Activated T-helper 1 cell treated with anti-CD3 and anti-CD28 coated beads, Interleukin-12 subunit alpha, Interleukin-12 subunit beta, Interleukin-2, Interleukin-4 antibody, amounts not matched to agents 30 ng/mL and 10 ng/mL and 1 ng/mL, durations not matched to agents 14 hours and 24 hours and 36 hours (primary cell): ENCODE measurements at regions not wholly inside any gene's neighbourhood (a gene's known extent, or its start where the extent isn't known, plus 50 kb on each side); places are given as distances from the start of the nearest gene placed in this dataset.
"Not testable (repeated sequence)": the region's sequence is repeated elsewhere in the genome, so short reads cannot be mapped to it uniquely, and the experiment has no call there.

Source experiments
- DNase-seq: peaks from one replicate; pipeline ENCODE4 v3.0.0; 2021; ENCODE audit warnings: low spot score
- H3K27ac Mint-ChIP-seq: one replicate; pipeline ENCODE4 v1.8.0; 2021; ENCODE audit warnings: mild to moderate bottlenecking, mixed read lengths
- H3K27me3 Mint-ChIP-seq: one replicate; pipeline ENCODE4 v1.8.0; 2022; ENCODE audit warnings: mild to moderate bottlenecking, moderate library complexity, mixed read lengths; ENCODE audit not compliant: insufficient read depth
- H3K36me3 Mint-ChIP-seq: one replicate; pipeline ENCODE4 v1.8.0; 2021; ENCODE audit warnings: low read depth, mixed read lengths
- H3K4me1 Mint-ChIP-seq: one replicate; pipeline ENCODE4 v1.8.0; 2021; ENCODE audit warnings: low read depth, mixed read lengths
- H3K4me3 Mint-ChIP-seq: one replicate; pipeline ENCODE4 v1.8.0; 2021; ENCODE audit warnings: mild to moderate bottlenecking, moderate library complexity, mixed read lengths
- H3K9me3 Mint-ChIP-seq: one replicate; pipeline ENCODE4 v1.8.0; 2021; ENCODE audit warnings: mixed read lengths
- intact Hi-C: fragments of 100-400 bp; cut with micrococcal nuclease; formaldehyde crosslinking; loops from one replicate; pipeline ENCODE4 v1.15.1; 2024

DNA sequence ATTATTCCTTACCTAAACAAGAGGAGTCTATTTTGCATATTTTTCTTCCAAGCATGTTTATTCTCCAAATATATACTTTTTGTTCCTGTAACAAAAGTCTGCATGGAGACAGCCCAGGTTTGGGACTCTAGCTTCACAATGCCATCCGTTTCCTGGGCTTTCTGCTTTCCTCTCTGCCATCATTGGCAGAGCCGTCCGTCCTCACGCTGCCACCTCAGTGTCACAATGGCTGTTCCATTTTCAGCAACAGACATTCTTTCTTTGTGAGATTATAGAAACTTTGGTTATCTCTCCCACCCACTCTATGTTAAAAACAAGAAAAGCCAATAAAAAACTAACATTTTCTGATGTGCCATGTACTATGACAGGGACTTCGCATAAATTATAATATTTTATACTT is 825.2 kb downstream of the REEP3 start:
- Mint-ChIP-seq H3K9me3 (no peaks in the 10 kb centered on the region), H3K4me1 (no peaks in the 10 kb centered on the region), H3K4me3 (no peak overlapping the region), H3K27me3 (no peaks in the 10 kb centered on the region), H3K36me3 (no peaks in the 10 kb centered on the region), H3K27ac (no peak overlapping the region)
- no peak for DNase-seq
- intact Hi-C loops, result no loop called here

- H3K36me3 Mint-ChIP-seq, result no peaks in the 10 kb centered on the region
- no peak overlapping the region for H3K27ac Mint-ChIP-seq
- no peaks in the 10 kb centered on the region for H3K9me3 Mint-ChIP-seq
- no peaks in the 10 kb centered on the region for H3K27me3 Mint-ChIP-seq
- intact Hi-C loops, result no loop called here
- no peak overlapping the region for H3K4me3 Mint-ChIP-seq
- no peak for DNase-seq
- H3K4me1 Mint-ChIP-seq, result no peaks in the 10 kb centered on the region
Measured at GRCh38 chr10:64350665-64351064, 829.5 kb downstream of the REEP3 start.

DNA sequence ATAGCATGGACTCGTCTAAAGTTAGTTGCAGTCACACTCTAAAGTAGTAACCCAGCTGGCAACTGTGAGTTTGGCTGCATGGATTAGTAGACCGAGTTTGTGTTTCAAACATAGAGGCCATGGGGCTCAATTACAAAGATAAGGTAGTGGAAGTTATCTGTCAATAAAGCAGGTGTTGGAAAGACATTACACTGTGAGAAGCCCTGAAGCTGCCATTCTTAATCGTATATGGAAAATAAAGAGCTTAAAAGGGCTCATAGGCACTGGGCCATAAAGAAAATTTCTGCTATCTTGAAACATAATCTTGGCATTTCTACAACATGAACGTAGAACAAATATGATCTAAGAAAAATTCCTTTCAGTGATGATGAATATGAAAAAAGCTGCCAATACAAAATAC is 837.7 kb downstream of the REEP3 start:
- Mint-ChIP-seq H3K9me3 (peaks cover 3% of the 10 kb centered on the region), H3K27ac (no peak overlapping the region), H3K36me3 (no peaks in the 10 kb centered on the region), H3K4me3 (no peak overlapping the region), H3K4me1 (no peaks in the 10 kb centered on the region), H3K27me3 (no peaks in the 10 kb centered on the region)
- no peak for DNase-seq
- intact Hi-C loops, result no loop called here

DNA sequence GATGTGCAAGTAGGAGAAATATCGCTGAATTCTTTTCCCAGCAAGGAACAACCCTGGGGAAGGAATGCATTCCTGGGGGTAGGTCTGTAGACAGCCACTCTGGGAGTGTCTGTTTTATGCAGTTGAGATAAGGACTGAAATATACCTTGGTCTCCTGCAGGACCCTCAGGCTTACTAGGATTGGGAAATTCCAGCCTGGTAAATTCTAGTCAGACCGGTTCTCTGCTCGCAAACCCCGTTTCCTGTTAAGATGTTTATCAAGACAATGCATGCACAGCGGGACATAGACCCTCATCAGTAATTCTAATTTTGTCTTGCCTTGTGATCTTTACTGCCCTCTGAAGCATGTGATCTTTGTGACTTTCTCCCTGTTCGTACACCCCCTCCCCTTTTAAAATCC is 839.0 kb downstream of the REEP3 start:
- H3K27me3 Mint-ChIP-seq, H3K27ac Mint-ChIP-seq, DNase-seq, H3K4me3 Mint-ChIP-seq, intact Hi-C loops, H3K4me1 Mint-ChIP-seq, H3K36me3 Mint-ChIP-seq, H3K9me3 Mint-ChIP-seq: not testable (repeated sequence)

DNA sequence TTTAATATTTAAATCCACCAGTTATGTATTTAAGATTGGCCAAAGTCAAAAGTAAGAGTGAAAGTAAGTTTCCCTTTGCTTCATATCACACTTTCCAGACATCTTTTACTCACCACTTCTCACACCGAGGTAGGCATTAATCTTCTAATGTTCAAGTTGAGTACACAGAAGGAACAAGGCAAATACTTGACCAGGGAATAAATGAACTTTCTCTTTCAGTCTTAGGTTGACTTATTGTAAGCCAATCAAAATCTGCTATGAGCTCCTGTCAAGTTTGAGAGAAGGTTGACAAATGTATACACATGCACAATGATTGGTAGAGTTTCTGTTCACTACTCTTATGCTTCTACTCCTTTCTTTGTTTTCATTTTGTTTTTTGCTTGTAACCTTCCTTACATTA is 842.5 kb downstream of the REEP3 start:
- no peaks in the 10 kb centered on the region for H3K27me3 Mint-ChIP-seq
- no peak overlapping the region for H3K4me3 Mint-ChIP-seq
- DNase-seq, result no peak
- no peaks in the 10 kb centered on the region for H3K4me1 Mint-ChIP-seq
- peaks cover 3% of the 10 kb centered on the region for H3K9me3 Mint-ChIP-seq
- intact Hi-C loops, result no loop called here
- H3K36me3 Mint-ChIP-seq, result no peaks in the 10 kb centered on the region
- H3K27ac Mint-ChIP-seq, result no peak overlapping the region

- H3K36me3 Mint-ChIP-seq, result no peaks in the 10 kb centered on the region
- no peaks in the 10 kb centered on the region for H3K4me1 Mint-ChIP-seq
- H3K9me3 Mint-ChIP-seq, result no peaks in the 10 kb centered on the region
- no peak for DNase-seq
- H3K27ac Mint-ChIP-seq, result no peak overlapping the region
- intact Hi-C loops, result no loop called here
- no peak overlapping the region for H3K4me3 Mint-ChIP-seq
- H3K27me3 Mint-ChIP-seq, result no peaks in the 10 kb centered on the region
Measured at GRCh38 chr10:64365663-64366062, 844.5 kb downstream of the REEP3 start.

DNA sequence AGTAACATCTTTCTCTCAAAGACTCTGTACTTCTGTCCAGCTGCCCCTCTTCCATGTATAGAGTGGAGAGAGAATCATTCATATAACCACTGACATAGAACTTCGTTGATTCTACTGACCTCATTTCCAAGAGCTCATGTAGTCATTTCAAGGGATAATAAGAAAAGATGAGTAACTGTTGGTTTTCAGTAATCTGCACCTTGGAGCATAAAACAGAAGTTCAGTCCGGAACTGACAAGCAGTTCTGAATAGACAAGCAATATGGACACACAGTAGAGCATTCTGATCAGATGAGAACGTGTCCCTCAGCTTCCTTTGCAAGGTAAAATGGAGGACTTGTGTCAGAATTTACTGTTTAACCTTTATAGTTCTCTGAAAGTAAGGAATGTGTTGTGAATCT is 847.1 kb downstream of the REEP3 start:
- intact Hi-C loops, result no loop called here
- no peak for DNase-seq
- Mint-ChIP-seq H3K36me3 (no peaks in the 10 kb centered on the region), H3K4me1 (no peaks in the 10 kb centered on the region), H3K4me3 (no peak overlapping the region), H3K9me3 (no peaks in the 10 kb centered on the region), H3K27ac (no peak overlapping the region), H3K27me3 (no peaks in the 10 kb centered on the region)

- DNase-seq, result no peak
- intact Hi-C loops, result no loop called here
- Mint-ChIP-seq H3K27me3 (no peaks in the 10 kb centered on the region), H3K4me3 (no peak overlapping the region), H3K4me1 (no peaks in the 10 kb centered on the region), H3K27ac (no peak overlapping the region), H3K9me3 (no peaks in the 10 kb centered on the region), H3K36me3 (no peaks in the 10 kb centered on the region)
Measured at GRCh38 chr10:64369885-64370773, 848.9 kb downstream of the REEP3 start.

GRCh38 chr10:64374346-64374745 is 853.1 kb downstream of the REEP3 start:
- intact Hi-C loops, result no loop called here
- no peak overlapping the region for H3K4me3 Mint-ChIP-seq
- H3K4me1 Mint-ChIP-seq, result no peaks in the 10 kb centered on the region
- DNase-seq, result no peak
- H3K36me3 Mint-ChIP-seq, result no peaks in the 10 kb centered on the region
- no peaks in the 10 kb centered on the region for H3K9me3 Mint-ChIP-seq
- no peaks in the 10 kb centered on the region for H3K27me3 Mint-ChIP-seq
- H3K27ac Mint-ChIP-seq, result no peak overlapping the region

DNA sequence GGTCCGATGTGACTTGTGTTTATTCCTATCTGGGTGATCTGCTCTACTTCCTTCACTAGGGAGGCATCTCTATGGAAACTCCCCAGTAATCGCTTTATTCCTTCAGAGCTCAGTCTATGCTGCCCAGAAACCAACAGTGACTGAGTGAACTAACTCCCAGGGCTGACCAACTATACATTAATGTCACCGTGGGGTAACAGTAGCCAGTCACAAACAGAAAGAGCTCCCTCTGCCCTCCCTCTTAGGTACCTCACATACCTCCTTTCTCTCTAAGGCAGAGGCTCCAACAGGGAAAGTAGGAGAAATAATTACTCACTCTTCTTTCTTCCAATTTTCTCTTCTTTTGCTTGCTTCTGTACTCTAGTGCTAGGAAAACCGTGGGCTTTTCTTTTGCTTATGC is 855.0 kb downstream of the REEP3 start:
- intact Hi-C loops, result no loop called here
- no peaks in the 10 kb centered on the region for H3K36me3 Mint-ChIP-seq

DNA sequence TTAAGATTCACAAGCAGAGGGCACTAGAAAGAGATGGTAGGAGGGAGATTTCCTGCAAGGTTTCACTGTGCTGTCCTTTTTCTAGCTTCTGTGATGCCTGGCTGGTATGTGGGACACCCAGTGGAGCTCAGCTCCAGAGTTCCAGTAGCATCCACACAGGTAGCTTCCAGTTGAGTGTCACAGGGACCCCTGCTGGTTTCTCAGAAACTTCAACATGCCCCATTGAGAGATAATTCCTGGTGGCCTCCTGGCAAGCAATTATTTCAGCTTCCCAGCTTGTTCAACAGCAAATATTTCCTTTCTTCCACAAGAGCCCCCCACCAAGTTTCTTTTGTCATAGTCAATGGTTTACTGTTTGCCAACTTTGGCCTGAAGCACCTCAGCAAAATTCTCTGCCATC is 858.7 kb downstream of the REEP3 start:
- DNase-seq, result no peak
- no peaks in the 10 kb centered on the region for H3K36me3 Mint-ChIP-seq
- no peaks in the 10 kb centered on the region for H3K4me1 Mint-ChIP-seq
- no peaks in the 10 kb centered on the region for H3K27me3 Mint-ChIP-seq
- no peaks in the 10 kb centered on the region for H3K9me3 Mint-ChIP-seq
- intact Hi-C loops, result no loop called here
- no peak overlapping the region for H3K27ac Mint-ChIP-seq
- no peak overlapping the region for H3K4me3 Mint-ChIP-seq

More for the DNA sequence above, 855.0 kb downstream of the REEP3 start:
- Mint-ChIP-seq H3K4me1 (no peaks in the 10 kb centered on the region), H3K9me3 (no peaks in the 10 kb centered on the region), H3K27ac (no peak overlapping the region), H3K4me3 (no peak overlapping the region), H3K27me3 (no peaks in the 10 kb centered on the region)
- DNase-seq, result no peak

DNA sequence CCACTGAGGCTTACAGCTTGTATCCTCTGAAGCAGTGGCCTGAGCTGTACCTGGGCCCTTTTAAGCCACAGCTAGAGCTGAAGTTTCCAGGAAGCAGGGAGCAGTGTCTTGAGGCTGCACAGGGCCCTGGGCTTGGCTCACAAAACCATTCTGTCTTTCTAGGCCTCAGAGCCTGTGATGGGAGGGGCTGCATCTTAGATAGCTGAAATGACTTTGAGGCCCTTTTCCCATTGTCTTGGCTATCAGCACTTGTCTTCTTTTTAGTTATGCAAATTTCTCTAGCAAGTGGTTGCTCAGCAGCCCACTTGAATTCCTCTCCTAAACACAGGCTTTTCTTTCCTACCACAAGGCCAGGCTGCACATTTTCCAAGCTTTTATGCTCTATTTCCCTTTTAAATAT is 864.2 kb downstream of the REEP3 start:
- DNase-seq, result no peak
- H3K27me3 Mint-ChIP-seq, result no peaks in the 10 kb centered on the region
- H3K36me3 Mint-ChIP-seq, result no peaks in the 10 kb centered on the region
- no peak overlapping the region for H3K27ac Mint-ChIP-seq
- no peak overlapping the region for H3K4me3 Mint-ChIP-seq
- intact Hi-C loops, result no loop called here
- no peaks in the 10 kb centered on the region for H3K9me3 Mint-ChIP-seq
- no peaks in the 10 kb centered on the region for H3K4me1 Mint-ChIP-seq

- no peaks in the 10 kb centered on the region for H3K4me1 Mint-ChIP-seq
- no peak overlapping the region for H3K4me3 Mint-ChIP-seq
- no peaks in the 10 kb centered on the region for H3K9me3 Mint-ChIP-seq
- H3K27me3 Mint-ChIP-seq, result no peaks in the 10 kb centered on the region
- H3K27ac Mint-ChIP-seq, result no peak overlapping the region
- DNase-seq, result no peak
- H3K36me3 Mint-ChIP-seq, result no peaks in the 10 kb centered on the region
- intact Hi-C loops, result no loop called here
Measured at GRCh38 chr10:64394744-64395143, 873.5 kb downstream of the REEP3 start.
